ENCODE measurements at regions not wholly inside any gene's neighbourhood (a gene's known extent, or its start where the extent isn't known, plus 50 kb on each side); places are given as distances from the start of the nearest gene placed in this dataset.
"Not testable (repeated sequence)": the region's sequence is repeated elsewhere in the genome, so short reads cannot be mapped to it uniquely, and the experiment has no call there.

- Histone ChIP-seq H3K36me3 (ENCODE audit: control insufficient read depth, insufficient read depth, low read length) (no peaks in the 10 kb centered on the region), H3K27ac (ENCODE audit: low read depth, low read length) (no peak overlapping the region), H3K4me3 (ENCODE audit: low read length) (no peak overlapping the region), H3K4me1 (ENCODE audit: control insufficient read depth, insufficient read depth, low read length) (no peaks in the 10 kb centered on the region), H3K9ac (ENCODE audit: extremely low read depth, low read length, poor library complexity, severe bottlenecking) (no peak overlapping the region), H3K27me3 (ENCODE audit: control insufficient read depth, insufficient read depth, low read length, poor library complexity, severe bottlenecking) (no peaks in the 10 kb centered on the region), H3K9me3 (ENCODE audit: control insufficient read depth, low read length) (no peaks in the 10 kb centered on the region)
- Mint-ChIP-seq H3K9me3 (no peaks in the 10 kb centered on the region), H3K36me3 (ENCODE audit: low read depth) (no peaks in the 10 kb centered on the region), H3K4me3 (no peak overlapping the region), H3K4me1 (peaks cover 9% of the 10 kb centered on the region), H3K27me3 (ENCODE audit: insufficient read depth) (peaks cover 2% of the 10 kb centered on the region), H3K27ac (no peak overlapping the region)
- 90% methylated on average over 4 of the region's 4 CpGs; no CpG with 5 or more reads in 1 of the 2 experiments for WGBS, 2 experiments (ENCODE audit: insufficient coverage in 1 of 2, insufficient read length in 1 of 2)
- TF ChIP-seq CTCF (conservative IDR thresholded peaks at IDR 0.05), result no peak
- DNase-seq, result no peak
Observed at GRCh38 chr10:61580608-61581007, 82.1 kb upstream of the CABCOCO1 start.

- H3K9me3 ChIP-seq (ENCODE audit: control insufficient read depth, low read length), result peaks cover 20% of the 10 kb centered on the region
- not testable (repeated sequence) for H3K4me1 ChIP-seq (ENCODE audit: control insufficient read depth, insufficient read depth, low read length); H3K4me3 Mint-ChIP-seq; H3K27me3 ChIP-seq (ENCODE audit: control insufficient read depth, insufficient read depth, low read length, poor library complexity, severe bottlenecking); H3K27ac ChIP-seq (ENCODE audit: low read depth, low read length); H3K27me3 Mint-ChIP-seq (ENCODE audit: insufficient read depth); H3K27ac Mint-ChIP-seq; H3K4me1 Mint-ChIP-seq; H3K36me3 Mint-ChIP-seq (ENCODE audit: low read depth); DNase-seq; H3K9ac ChIP-seq (ENCODE audit: extremely low read depth, low read length, poor library complexity, severe bottlenecking); H3K36me3 ChIP-seq (ENCODE audit: control insufficient read depth, insufficient read depth, low read length)
- WGBS, 2 experiments (ENCODE audit: insufficient coverage in 1 of 2, insufficient read length in 1 of 2), result 96 to 100% methylated on average over 3 to 4 of the region's 4 CpGs
- H3K4me3 ChIP-seq (ENCODE audit: low read length), result peak overlapping the region; percentile 62
- peaks cover 20% of the 10 kb centered on the region for H3K9me3 Mint-ChIP-seq
Observed at GRCh38 chr10:61570204-61570603, 92.5 kb upstream of the CABCOCO1 start.

DNA sequence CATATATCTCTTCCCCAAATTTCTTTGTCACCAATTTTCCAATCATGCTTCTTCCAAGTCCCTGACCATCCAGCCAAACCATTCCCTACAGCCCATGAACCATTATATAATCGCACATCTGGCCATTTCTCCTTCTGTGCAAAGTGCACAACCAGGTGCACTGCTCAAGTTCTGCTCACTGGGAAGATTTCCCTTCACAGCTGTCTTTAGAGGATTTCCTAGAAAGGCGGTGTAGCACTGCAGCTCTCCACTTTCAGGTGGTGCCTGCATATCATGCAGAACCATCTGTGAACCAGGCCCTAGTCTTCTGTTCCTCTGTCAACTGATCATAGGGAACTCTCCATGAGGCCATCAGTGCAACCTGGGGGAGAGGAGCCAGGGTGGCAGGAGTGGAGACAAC, 95.0 kb upstream of the CABCOCO1 start:
- Histone ChIP-seq H3K9ac (ENCODE audit: extremely low read depth, low read length, poor library complexity, severe bottlenecking) (no peak overlapping the region), H3K4me3 (ENCODE audit: low read length) (no peak overlapping the region), H3K27ac (ENCODE audit: low read depth, low read length) (no peak overlapping the region), H3K9me3 (ENCODE audit: control insufficient read depth, low read length) (peaks cover 20% of the 10 kb centered on the region), H3K36me3 (ENCODE audit: control insufficient read depth, insufficient read depth, low read length) (no peaks in the 10 kb centered on the region), H3K27me3 (ENCODE audit: control insufficient read depth, insufficient read depth, low read length, poor library complexity, severe bottlenecking) (no peaks in the 10 kb centered on the region), H3K4me1 (ENCODE audit: control insufficient read depth, insufficient read depth, low read length) (no peaks in the 10 kb centered on the region)
- H3K9me3 Mint-ChIP-seq, result peaks cover 20% of the 10 kb centered on the region
- no peak for TF ChIP-seq CTCF (conservative IDR thresholded peaks at IDR 0.05)
- no peak overlapping the region for H3K4me3 Mint-ChIP-seq
- no peak overlapping the region for H3K27ac Mint-ChIP-seq
- H3K27me3 Mint-ChIP-seq (ENCODE audit: insufficient read depth), result peaks cover 3% of the 10 kb centered on the region
- 88 to 100% methylated on average over 2 of the region's 2 CpGs for WGBS, 2 experiments (ENCODE audit: insufficient coverage in 1 of 2, insufficient read length in 1 of 2)
- DNase-seq, result no peak
- no peaks in the 10 kb centered on the region for H3K4me1 Mint-ChIP-seq
- peaks cover 6% of the 10 kb centered on the region for H3K36me3 Mint-ChIP-seq (ENCODE audit: low read depth)

All from endodermal cell (in vitro differentiated cells).